HG03108 (cell line): ENCODE measurements at regions not wholly inside any gene's neighbourhood (a gene's known extent, or its start where the extent isn't known, plus 50 kb on each side); places are given as distances from the start of the nearest gene placed in this dataset.
"Not testable (repeated sequence)": the region's sequence is repeated elsewhere in the genome, so short reads cannot be mapped to it uniquely, and the experiment has no call there.

Experiments
- ATAC-seq: cut with Tn5 transposase; IDR thresholded peaks from one replicate; pipeline ENCODE4 v1.9.1; 2021; ENCODE audit warnings: moderate library complexity; ENCODE audit not compliant: unreplicated experiment

GRCh38 chr13:62473944-62474237, 1058.2 kb upstream of the PCDH20 start:
- ATAC-seq, result no peak

DNA sequence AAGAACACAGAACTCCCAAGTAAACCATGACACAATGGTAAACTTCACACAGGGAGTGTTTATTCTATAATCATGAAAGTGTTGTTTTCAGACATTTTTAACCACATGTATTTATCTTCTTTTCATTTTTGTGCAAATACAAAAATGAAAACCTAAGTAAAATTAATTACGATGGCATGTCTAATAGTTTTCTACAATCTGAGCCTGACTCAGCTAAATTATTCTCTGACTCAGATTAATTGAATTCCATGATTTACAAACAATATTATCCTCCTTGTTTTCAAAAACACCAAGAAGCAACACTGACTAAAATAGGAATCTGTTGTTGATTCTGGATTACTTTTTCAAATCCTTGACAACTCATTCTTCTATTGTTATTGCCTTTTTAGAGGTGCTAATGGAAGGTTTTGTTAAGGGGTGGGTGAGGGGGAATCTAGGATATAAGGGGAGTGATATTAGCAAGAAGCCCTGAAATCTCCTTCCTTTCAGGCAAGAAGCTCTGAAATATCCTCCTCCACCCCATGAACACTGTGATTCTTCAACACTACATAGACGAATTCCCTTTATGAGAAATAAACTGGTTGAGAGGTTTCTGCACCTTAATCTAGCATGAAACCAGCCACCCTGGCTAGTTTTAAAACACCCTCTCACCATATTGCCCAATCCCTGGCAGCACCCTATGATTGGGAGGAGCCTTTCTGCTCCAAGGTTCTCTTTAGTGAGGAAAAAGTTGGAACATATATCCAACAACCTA, 1057.7 kb upstream of the PCDH20 start:
- ATAC-seq, result no peak

- no peak for ATAC-seq
Measured at GRCh38 chr13:62453761-62454160, 1038.1 kb upstream of the PCDH20 start.

GRCh38 chr13:62450759-62451158, 1035.1 kb upstream of the PCDH20 start:
- no peak for ATAC-seq

DNA sequence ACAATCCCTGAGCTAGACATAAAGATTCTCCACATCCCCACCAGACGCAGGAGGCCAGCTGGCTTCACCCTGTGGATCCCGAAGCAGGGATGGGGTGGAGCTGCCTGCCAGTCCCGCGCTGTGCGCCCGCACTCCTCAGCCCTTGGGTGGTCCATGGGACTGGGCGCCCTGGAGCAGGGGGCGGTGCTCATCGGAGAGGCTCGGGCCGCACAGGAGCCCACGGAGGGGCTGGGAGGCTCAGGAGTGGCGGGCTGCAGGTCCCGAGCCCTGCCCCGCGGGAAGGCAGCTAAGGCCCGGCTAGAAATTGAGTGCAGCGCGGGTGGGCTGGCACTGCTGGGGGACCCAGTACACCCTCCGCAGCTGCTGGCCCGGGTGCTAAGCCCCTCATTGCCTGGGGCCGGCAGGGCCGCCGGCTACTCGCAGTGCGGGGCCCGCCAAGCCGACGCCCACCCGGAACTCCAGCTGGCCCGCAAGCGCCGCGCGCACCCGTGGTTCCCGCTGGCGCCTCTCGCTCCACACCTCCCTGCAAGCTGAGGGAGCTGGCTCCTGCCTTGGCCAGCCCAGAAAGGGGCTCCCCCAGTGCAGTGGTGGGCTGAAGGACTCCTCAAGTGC, 1032.2 kb upstream of the PCDH20 start:
- ATAC-seq, result not testable (repeated sequence)

DNA sequence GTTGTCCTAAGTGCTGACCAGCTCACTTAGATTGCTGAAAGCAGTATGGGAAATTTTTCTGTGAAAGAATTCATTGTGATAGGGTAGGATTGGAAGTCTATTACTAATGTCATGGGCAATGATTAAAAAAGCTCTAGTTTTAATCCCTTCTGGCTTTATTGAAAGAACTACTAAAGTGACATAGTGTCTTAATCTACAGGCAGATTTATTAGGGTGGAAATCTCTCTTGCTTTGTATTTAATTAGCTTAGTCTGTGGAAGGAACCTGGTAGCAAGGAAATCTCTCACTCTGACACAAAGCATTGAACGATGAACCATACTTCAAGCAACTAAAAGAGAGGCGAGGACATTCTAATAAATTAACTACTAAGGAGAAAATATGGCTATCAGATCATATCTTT, 1029.2 kb upstream of the PCDH20 start:
- no peak for ATAC-seq

DNA sequence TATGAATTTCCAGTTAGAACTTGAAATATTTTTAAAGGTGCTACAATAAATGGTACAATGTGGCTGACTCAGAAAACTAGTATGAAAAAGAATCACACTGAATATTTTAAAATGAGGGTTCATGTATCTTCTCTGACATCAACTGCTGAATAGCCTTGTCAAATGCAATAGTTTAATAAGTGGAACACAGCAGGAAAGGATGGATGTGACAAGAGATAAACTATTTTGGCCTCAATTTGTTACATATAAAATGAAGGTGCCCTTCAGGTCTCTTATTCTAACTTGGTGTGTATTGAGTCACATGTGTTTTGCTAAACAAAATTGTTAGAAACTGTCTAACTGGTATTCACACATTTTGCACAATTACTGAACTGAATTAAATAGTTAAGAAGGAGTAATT, 1018.4 kb upstream of the PCDH20 start:
- ATAC-seq, result no peak

DNA sequence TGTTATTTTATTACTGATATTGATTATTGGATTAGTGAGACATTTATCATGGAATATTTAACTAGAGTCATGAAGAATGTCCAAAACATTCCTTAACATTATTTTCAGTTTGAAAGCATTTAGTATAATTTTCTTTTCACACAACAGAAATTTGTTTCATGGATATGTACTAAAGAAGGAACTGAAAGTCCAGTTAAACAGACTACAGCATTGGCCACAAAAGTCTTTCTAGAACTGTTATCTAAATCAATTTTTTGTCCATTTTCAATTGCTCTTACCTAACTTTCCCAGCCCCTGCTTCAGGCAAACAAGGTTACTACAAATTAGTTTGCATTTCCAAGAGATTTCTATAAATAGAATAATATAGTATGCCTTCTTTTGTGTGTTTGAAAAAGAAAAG, 1018.0 kb upstream of the PCDH20 start:
- no peak for ATAC-seq

GRCh38 chr13:62432906-62433305, 1017.3 kb upstream of the PCDH20 start:
- ATAC-seq, result no peak

DNA sequence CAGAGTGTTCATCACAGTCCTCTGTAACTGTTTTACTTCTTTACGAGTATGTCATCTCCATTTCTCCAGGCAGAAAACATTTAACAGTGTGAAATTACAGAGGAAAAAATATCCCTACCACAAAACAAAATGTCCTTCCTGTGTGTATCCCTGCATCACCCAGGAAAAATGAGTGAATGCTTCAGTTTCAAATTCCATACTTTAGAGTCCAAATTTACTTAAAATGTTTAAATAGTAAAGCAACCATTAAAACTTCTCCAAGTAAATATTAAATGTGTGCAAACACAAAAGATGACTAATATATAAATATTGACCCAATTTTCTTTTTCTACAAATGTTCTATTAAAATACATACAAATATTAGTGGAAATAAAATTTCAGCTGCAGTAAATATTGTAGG, 1016.6 kb upstream of the PCDH20 start:
- no peak for ATAC-seq

DNA sequence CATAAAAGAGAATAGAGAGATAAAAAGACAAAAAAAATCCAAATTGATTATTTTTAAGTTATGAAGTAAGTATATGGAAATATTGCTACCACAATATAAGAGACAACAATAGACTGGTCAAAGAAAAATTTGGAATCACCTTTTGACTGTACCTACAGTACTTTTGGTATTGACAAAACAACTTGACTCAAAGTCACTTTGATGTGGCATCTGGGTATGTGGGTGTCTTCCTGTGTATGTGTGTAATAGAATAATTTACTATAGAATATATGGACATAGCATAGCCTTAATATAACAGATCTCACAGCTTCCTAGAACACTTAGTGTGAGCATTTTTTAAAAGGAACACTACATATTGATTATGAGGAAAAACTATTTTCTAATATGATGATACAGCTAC, 1016.2 kb upstream of the PCDH20 start:
- ATAC-seq, result no peak

- no peak for ATAC-seq
Measured at GRCh38 chr13:62418872-62419271, 1003.2 kb upstream of the PCDH20 start.

DNA sequence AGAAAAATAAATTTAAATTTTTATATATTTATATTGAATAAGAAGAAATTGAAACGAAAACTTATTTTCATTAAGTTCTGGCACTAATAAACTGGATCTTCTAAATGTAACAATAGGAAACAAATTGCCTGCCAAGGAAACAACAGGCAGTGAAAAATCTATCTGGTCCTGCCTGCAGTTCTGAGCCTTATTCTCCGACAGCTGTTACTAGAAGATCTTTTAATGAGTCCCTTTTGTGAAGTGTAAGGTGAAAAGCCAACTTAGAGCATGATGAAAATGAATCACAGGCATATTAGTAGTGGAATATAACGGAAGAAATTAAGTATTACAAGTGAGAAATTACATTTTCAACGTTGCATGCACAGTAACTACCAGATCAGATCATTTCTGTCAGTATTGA, 1002.7 kb upstream of the PCDH20 start:
- no peak for ATAC-seq

DNA sequence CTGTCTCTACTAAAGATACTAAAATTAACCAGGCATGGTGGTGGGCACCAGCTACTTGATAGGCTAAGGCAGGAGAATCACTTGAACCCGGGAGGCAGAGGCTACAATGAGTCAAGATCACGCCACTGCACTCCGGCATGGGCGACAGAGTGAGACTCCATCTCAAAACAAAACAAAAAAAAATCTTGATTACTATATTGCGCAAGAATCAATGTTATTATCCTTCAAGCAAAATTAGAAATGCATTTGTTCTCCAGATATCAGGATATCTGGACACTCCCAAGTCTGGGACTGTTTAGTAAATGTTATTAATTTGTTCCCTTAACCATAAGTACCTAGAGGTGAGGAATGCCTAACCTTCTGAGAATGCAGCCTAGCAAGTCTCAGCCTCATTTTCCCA, 992.2 kb upstream of the PCDH20 start:
- no peak for ATAC-seq

DNA sequence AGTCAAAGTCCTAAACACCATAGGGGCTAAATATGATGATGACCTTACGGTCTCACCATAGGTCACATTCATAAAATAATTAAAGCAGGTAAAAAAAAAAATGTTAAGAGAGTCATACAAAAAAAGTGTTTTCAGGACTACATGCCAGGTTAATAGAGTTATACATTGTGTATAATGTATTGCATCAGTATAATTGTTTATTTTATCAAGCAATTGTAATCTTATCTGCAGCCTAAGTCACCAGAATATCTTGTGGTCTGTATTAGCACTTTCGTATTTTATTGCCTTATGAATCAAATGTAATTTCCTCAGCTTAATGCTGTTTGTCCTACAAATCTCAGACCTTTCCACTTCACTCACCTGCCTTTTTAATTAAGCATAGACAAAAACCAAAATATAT, 972.9 kb upstream of the PCDH20 start:
- ATAC-seq, result no peak

- ATAC-seq, result no peak
Measured at GRCh38 chr13:62387647-62388046, 972.0 kb upstream of the PCDH20 start.

DNA sequence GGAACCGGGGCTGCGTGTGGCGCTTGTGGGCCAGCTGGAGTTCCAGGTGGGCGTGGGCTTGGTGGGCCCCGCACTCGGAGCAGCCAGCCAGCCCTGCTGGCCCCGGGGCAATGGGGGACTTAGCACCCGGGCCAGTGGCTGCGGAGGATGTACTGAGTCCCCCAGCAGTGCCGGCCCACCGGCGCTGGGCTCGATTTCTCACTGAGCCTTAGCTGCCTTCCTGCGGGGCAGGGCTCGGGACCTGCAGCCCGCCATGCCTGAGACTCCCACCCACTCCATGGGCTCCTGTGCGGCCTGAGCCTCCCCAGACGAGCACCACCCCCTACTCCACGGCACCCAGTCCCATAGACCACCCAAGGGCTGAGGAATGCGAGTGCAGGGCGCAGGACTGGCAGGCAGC, 963.6 kb upstream of the PCDH20 start:
- not testable (repeated sequence) for ATAC-seq

- no peak for ATAC-seq
Measured at GRCh38 chr13:62377838-62378237, 962.2 kb upstream of the PCDH20 start.

GRCh38 chr13:62375653-62376052, 960.0 kb upstream of the PCDH20 start:
- ATAC-seq, result no peak

DNA sequence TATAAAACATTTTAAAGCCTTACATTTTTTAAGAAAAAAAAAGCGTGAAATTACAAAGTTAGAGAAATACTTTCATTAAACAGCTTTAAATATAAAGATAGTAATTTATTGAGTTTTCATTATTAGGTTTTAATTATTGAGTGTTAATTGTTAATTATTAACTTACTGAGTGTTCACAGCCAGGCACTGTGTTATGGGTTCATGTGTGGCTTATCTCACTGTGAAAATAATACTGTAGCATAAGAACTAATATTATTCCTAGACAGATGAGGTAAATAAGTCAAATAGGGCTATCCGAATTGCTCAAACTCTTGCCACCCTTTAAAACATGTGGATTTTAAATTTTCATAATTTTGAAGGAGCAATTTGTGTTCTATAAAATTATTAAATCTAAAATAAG, 956.1 kb upstream of the PCDH20 start:
- no peak for ATAC-seq

GRCh38 chr13:62367971-62368370, 952.3 kb upstream of the PCDH20 start:
- not testable (repeated sequence) for ATAC-seq

DNA sequence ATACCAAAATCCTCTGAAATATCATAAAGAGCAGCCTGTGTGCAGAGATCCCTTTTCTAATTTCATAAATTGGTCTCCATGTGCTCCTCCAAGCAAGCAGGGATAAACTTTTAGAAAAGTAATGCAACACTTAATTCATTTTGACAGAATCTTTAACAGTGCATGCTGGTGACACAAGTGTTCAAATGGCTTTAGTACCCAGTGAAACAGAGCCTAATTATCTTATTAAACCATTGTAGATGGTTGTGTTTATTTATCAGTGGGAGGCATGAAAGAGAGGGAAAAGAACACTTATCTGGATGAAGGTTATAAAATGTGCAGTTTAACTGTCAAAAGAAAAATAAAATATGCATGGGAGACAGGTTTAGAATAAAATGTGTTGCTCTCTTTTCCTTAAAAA, 945.0 kb upstream of the PCDH20 start:
- no peak for ATAC-seq

DNA sequence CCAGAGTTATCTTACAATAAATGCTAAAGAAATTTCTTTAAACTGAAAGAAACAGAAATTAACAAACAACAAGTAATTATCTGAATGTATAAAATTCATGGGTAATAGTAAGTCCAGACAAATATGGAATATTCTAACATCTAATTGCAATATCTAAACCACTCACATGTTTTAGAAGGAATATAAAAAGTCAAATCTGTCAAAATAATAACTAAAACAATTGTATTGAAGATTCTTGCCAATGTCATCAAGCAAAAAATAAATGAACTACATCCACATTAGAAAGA, 942.9 kb upstream of the PCDH20 start:
- ATAC-seq, result no peak
